IMR-90 (cell line): ENCODE measurements at regions not wholly inside any gene's neighbourhood (a gene's known extent, or its start where the extent isn't known, plus 50 kb on each side); places are given as distances from the start of the nearest gene placed in this dataset.

ENCODE experiments used
- ATAC-seq: fragments of 200-7000 bp; cut with Tn5 transposase; 2 replicates; pipeline ENCODE4 v1.9.1; 2020; ENCODE audit warnings: low read depth, mild to moderate bottlenecking, moderate library complexity
- BruUV-seq: library from RNA; stranded (reverse); fragments of 400-500 nt; replicated peaks from 2 replicates; lab custom pipeline; 2021; lab: Mats Ljungman, UMichigan
- CTCF ChIA-PET: fragments of 300-600 bp; formaldehyde crosslinking; extraction: SDS; loops from one replicate; lab custom pipeline; 2021; ENCODE audit warnings: antibody characterized with exemption; lab: Yijun Ruan, JAX
- POLR2A ChIA-PET: fragments of 300-600 bp; sonication (Branson Sonifier 250); formaldehyde crosslinking; loops from one replicate; lab custom pipeline; 2022; ENCODE audit warnings: antibody characterized with exemption; ENCODE audit not compliant: unreplicated experiment; lab: Charles Lee
- DNase-seq: peaks from one replicate; pipeline ENCODE4 v3.0.0; 2013
- H2AFZ ChIP-seq: replicated peaks from 2 replicates; pipeline ENCODE3; 2013; ENCODE audit warnings: low read length, mild to moderate bottlenecking; ENCODE audit not compliant: poor library complexity
- H2AK5ac ChIP-seq: 2 replicates; pipeline ENCODE4 v1.6.1; 2013; ENCODE audit warnings: low read depth, low read length, inconsistent platforms
- H2AK9ac ChIP-seq: replicated peaks from 2 replicates; pipeline ENCODE3; 2013; ENCODE audit warnings: mild to moderate bottlenecking, low read depth, low read length, moderate library complexity; ENCODE audit not compliant: poor library complexity
- H2BK120ac ChIP-seq: 2 replicates; pipeline ENCODE4 v1.6.1; 2013; ENCODE audit warnings: low read depth, low read length, inconsistent platforms
- H2BK15ac ChIP-seq: 3 replicates; pipeline ENCODE4 v1.6.1; 2013; ENCODE audit warnings: low read depth, low read length, inconsistent platforms
- H2BK20ac ChIP-seq: 2 replicates; pipeline ENCODE4 v1.6.1; 2013; ENCODE audit warnings: low read depth, mild to moderate bottlenecking, inconsistent platforms, low read length, moderate library complexity
- H2BK5ac ChIP-seq: 2 replicates; pipeline ENCODE4 v1.6.1; 2013; ENCODE audit warnings: mild to moderate bottlenecking, low read depth, low read length, inconsistent platforms; ENCODE audit not compliant: poor library complexity, severe bottlenecking
- H3K14ac ChIP-seq: replicated peaks from 2 replicates; pipeline ENCODE4 v1.6.1; 2013; ENCODE audit warnings: low read depth, low read length, inconsistent platforms
- H3K18ac ChIP-seq: 2 replicates; pipeline ENCODE4 v1.6.1; 2013; ENCODE audit warnings: low read depth, low read length, control low read depth
- H3K23ac ChIP-seq: 2 replicates; pipeline ENCODE4 v1.6.1; 2013; ENCODE audit warnings: low read depth, low read length, inconsistent platforms
- H3K27ac ChIP-seq: 2 replicates; pipeline ENCODE4 v1.5.1; 2013; ENCODE audit warnings: mild to moderate bottlenecking, control low read depth, low read length; ENCODE audit not compliant: insufficient read depth
- H3K27me3 ChIP-seq: 2 replicates; pipeline ENCODE4 v1.6.1; 2013; ENCODE audit warnings: low read length; ENCODE audit not compliant: control insufficient read depth, insufficient read depth
- H3K36me3 ChIP-seq: 2 replicates; pipeline ENCODE4 v1.6.1; 2013; ENCODE audit warnings: low read length, mixed read lengths; ENCODE audit not compliant: control insufficient read depth, insufficient read depth
- H3K4ac ChIP-seq: 2 replicates; pipeline ENCODE4 v1.6.1; 2013; ENCODE audit warnings: low read depth, low read length, inconsistent platforms
- H3K4me1 ChIP-seq: 2 replicates; pipeline ENCODE4 v1.6.1; 2013; ENCODE audit warnings: low read length, mixed read lengths; ENCODE audit not compliant: control insufficient read depth, insufficient read depth
- H3K4me2 ChIP-seq: 2 replicates; pipeline ENCODE4 v1.6.1; 2013; ENCODE audit warnings: low read depth, mild to moderate bottlenecking, control low read depth, low read length, moderate library complexity
- H3K4me3 ChIP-seq: 2 replicates; pipeline ENCODE4 v1.5.1; 2013; ENCODE audit warnings: low read depth, mild to moderate bottlenecking, control low read depth, low read length, moderate library complexity; ENCODE audit not compliant: insufficient read depth
- H3K56ac ChIP-seq: 2 replicates; pipeline ENCODE4 v1.6.1; 2013; ENCODE audit warnings: low read length, inconsistent platforms; ENCODE audit not compliant: insufficient read depth; ENCODE audit errors: extremely low read depth
- H3K79me1 ChIP-seq, 2 experiments: 2 replicates each; pipeline ENCODE4 v1.6.1; 2013; ENCODE audit warnings: low read length in 2 of 2, inconsistent platforms in 1 of 2, low read depth in 1 of 2
- H3K9ac ChIP-seq: 2 replicates; pipeline ENCODE4 v1.6.1; 2013; ENCODE audit warnings: low read depth, low read length, control low read depth
- H3K9me1 ChIP-seq: 2 replicates; pipeline ENCODE4 v1.6.1; 2013; ENCODE audit warnings: low read length, inconsistent platforms; ENCODE audit not compliant: insufficient read depth
- H3K9me3 ChIP-seq: 2 replicates; pipeline ENCODE4 v1.6.1; 2013; ENCODE audit warnings: low read length; ENCODE audit not compliant: control insufficient read depth, insufficient read depth
- H4K20me1 ChIP-seq: 2 replicates; pipeline ENCODE4 v1.6.1; 2013; ENCODE audit warnings: low read length, inconsistent platforms; ENCODE audit not compliant: insufficient read depth
- H4K5ac ChIP-seq: 2 replicates; pipeline ENCODE4 v1.6.1; 2013; ENCODE audit warnings: mild to moderate bottlenecking, low read depth, low read length, control low read depth
- H4K8ac ChIP-seq, 2 experiments: 2 replicates each; pipeline ENCODE4 v1.6.1; 2013; ENCODE audit warnings: low read depth in 2 of 2, low read length in 2 of 2, control low read depth in 1 of 2, inconsistent platforms in 1 of 2
- H4K91ac ChIP-seq: 2 replicates; pipeline ENCODE4 v1.6.1; 2013; ENCODE audit warnings: low read depth, low read length, inconsistent platforms; ENCODE audit not compliant: insufficient read depth
- BHLHE40 ChIP-seq: fragments of 150-350 bp; IDR thresholded peaks from 2 replicates; pipeline ENCODE4 v1.6.1; 2016; ENCODE audit warnings: mild to moderate bottlenecking, low read depth, low read length
- CEBPB ChIP-seq: IDR thresholded peaks from 2 replicates; pipeline ENCODE4 v1.6.1; 2012; ENCODE audit warnings: low read depth, low read length, improper control_type of control experiment
- CHD1 ChIP-seq: IDR thresholded peaks from 2 replicates; pipeline ENCODE4 v1.6.1; 2012; ENCODE audit warnings: low read depth, low read length, improper control_type of control experiment
- CTCF ChIP-seq: conservative IDR thresholded peaks from 2 replicates; pipeline ENCODE4 v1.5.1; 2012; ENCODE audit warnings: mild to moderate bottlenecking, low read depth, low read length, improper control_type of control experiment
- FOS ChIP-seq: fragments of 150-350 bp; IDR thresholded peaks from 2 replicates; pipeline ENCODE4 v1.6.1; 2016; ENCODE audit warnings: low read depth, low read length
- MAFK ChIP-seq: IDR thresholded peaks from 2 replicates; pipeline ENCODE4 v1.6.1; 2012; ENCODE audit warnings: low read depth, low read length, improper control_type of control experiment
- MAZ ChIP-seq: IDR thresholded peaks from 2 replicates; pipeline ENCODE4 v1.6.1; 2012; ENCODE audit warnings: low read depth, mild to moderate bottlenecking, low read length, improper control_type of control experiment, moderate library complexity, borderline replicate concordance
- MXI1 ChIP-seq: IDR thresholded peaks from 2 replicates; pipeline ENCODE4 v1.6.1; 2012; ENCODE audit warnings: low read depth, mild to moderate bottlenecking, low read length, moderate library complexity, borderline replicate concordance
- NFE2L2 ChIP-seq: fragments of 150-350 bp; IDR thresholded peaks from 2 replicates; pipeline ENCODE4 v1.6.1; 2016; ENCODE audit warnings: low read depth, mild to moderate bottlenecking, low read length
- POLR2A ChIP-seq: IDR thresholded peaks from 2 replicates; pipeline ENCODE4 v1.6.1; 2012; ENCODE audit warnings: mild to moderate bottlenecking, low read depth, low read length
- RCOR1 ChIP-seq: IDR thresholded peaks from 2 replicates; pipeline ENCODE4 v1.6.1; 2012; ENCODE audit warnings: mild to moderate bottlenecking, low read length, improper control_type of control experiment; ENCODE audit not compliant: insufficient replicate concordance
- RFX5 ChIP-seq: IDR thresholded peaks from 2 replicates; pipeline ENCODE4 v1.8.0; 2012; ENCODE audit warnings: low read depth, mild to moderate bottlenecking, low read length, moderate library complexity
- SMC3 ChIP-seq: fragments of 150-350 bp; IDR thresholded peaks from 2 replicates; pipeline ENCODE4 v1.6.1; 2016; ENCODE audit warnings: low read depth, mild to moderate bottlenecking, antibody characterized with exemption, low read length, moderate library complexity
- USF2 ChIP-seq: fragments of 150-350 bp; IDR thresholded peaks from 2 replicates; pipeline ENCODE4 v1.6.1; 2017; ENCODE audit warnings: mild to moderate bottlenecking, antibody characterized with exemption, low read length, low read depth
- WGBS, 2 experiments: methylation state at CpG; one replicate each; pipeline versions ENCODE4 v1.1.5 to v1.1.7; 2013; ENCODE audit warnings: missing lambda C conversion rate in 2 of 2; ENCODE audit not compliant: insufficient read length in 1 of 2; ENCODE audit errors: extremely low coverage in 2 of 2; 5-methylcytosine and 5-hydroxymethylcytosine counted together
- dilution Hi-C: fragments of 300-500 bp; cut with HindIII; formaldehyde crosslinking; loops from one replicate; pipeline ENCODE4 v1.14.3; 2018; ENCODE audit warnings: low sequenced_read_pairs; ENCODE audit not compliant: unreplicated experiment
- in situ Hi-C: fragments of 300-500 bp; cut with MboI; formaldehyde crosslinking; loops from 3 replicates; pipeline ENCODE4 v1.14.3; 2019; ENCODE audit warnings: low sequenced_read_pairs, inconsistent platforms, mixed read lengths
- intact Hi-C: fragments of 100-400 bp; cut with micrococcal nuclease; formaldehyde crosslinking; loops from 2 replicates; pipeline ENCODE4 v1.10.0; 2022

- H3K4me3 ChIP-seq: no peak overlapping the region
- no TSS peak for BruUV-seq
- peaks cover 8% of the 10 kb centered on the region for H3K9me3 ChIP-seq
- no peak overlapping the region for H2BK5ac ChIP-seq
- H3K9ac ChIP-seq: no peak overlapping the region
- WGBS, 2 experiments: 42% methylated on average over 3 of the region's 3 CpGs; no CpG with 5 or more reads in 1 of the 2 experiments
- no peaks in the 10 kb centered on the region for H3K4me1 ChIP-seq
- H4K8ac ChIP-seq: no peak overlapping the region
- H4K20me1 ChIP-seq: no peaks in the 10 kb centered on the region
- no peak overlapping the region for H2AK9ac ChIP-seq
- no peak for ATAC-seq
- no peak for TF ChIP-seq USF2
- no peak for TF ChIP-seq SMC3
- TF ChIP-seq MAFK: no peak
- TF ChIP-seq RCOR1: no peak
- TF ChIP-seq CHD1: no peak
- no peak for TF ChIP-seq MXI1
- TF ChIP-seq FOS: no peak
- no peak for TF ChIP-seq POLR2A
- no peak for TF ChIP-seq BHLHE40
- TF ChIP-seq CEBPB: no peak
- TF ChIP-seq RFX5: no peak
- no peak for TF ChIP-seq NFE2L2
- TF ChIP-seq CTCF: no peak
- no peak for TF ChIP-seq MAZ
- H3K9me1 ChIP-seq: no peaks in the 10 kb centered on the region
- H3K27me3 ChIP-seq: no peaks in the 10 kb centered on the region
- H2AFZ ChIP-seq: no peak overlapping the region
- H3K4ac ChIP-seq: no peak overlapping the region
- H4K5ac ChIP-seq: no peak overlapping the region
- H3K56ac ChIP-seq: no peak overlapping the region
- H3K36me3 ChIP-seq: no peaks in the 10 kb centered on the region
- H3K27ac ChIP-seq: no peak overlapping the region
- no peak overlapping the region for H2BK120ac ChIP-seq
- intact Hi-C loops: no loop called here
- no peaks in the 10 kb centered on the region for H3K79me1 ChIP-seq
- no peak overlapping the region for H2BK20ac ChIP-seq
- POLR2A ChIA-PET: no interaction called here
- DNase-seq: no peak
- H3K23ac ChIP-seq: no peak overlapping the region
- H3K14ac ChIP-seq: no peak overlapping the region
- dilution Hi-C loops: no loop called here
- no peak overlapping the region for H3K18ac ChIP-seq
- CTCF ChIA-PET: no interaction called here
- H4K91ac ChIP-seq: no peak overlapping the region
- H3K4me2 ChIP-seq: no peak overlapping the region
- in situ Hi-C loops: no loop called here
- H2AK5ac ChIP-seq: no peak overlapping the region
- no peak overlapping the region for H2BK15ac ChIP-seq
These were observed 434.2 kb downstream of the PCDH20 start for GRCh38 chr13:60981407-60981806.
